ENCODE measurements at regions not wholly inside any gene's neighbourhood (a gene's known extent, or its start where the extent isn't known, plus 50 kb on each side); places are given as distances from the start of the nearest gene placed in this dataset.

GRCh38 chr3:67901681-67902080, 247.3 kb upstream of the SUCLG2 start:
- peak overlapping the region; percentile 64 for H2AFZ ChIP-seq (ENCODE audit: low read length)
- H3K4me3 ChIP-seq (ENCODE audit: low read depth, low read length, poor library complexity, severe bottlenecking) = no peak overlapping the region
- no peak overlapping the region for H3K4me2 ChIP-seq (ENCODE audit: low read length)
- peaks cover 11% of the 10 kb centered on the region for H3K36me3 ChIP-seq (ENCODE audit: insufficient read depth, low read length)
- H3K9me3 ChIP-seq (ENCODE audit: low read length) = no peaks in the 10 kb centered on the region; the same call in 1 of the 2 replicates
- ChIA-PET POLR2A (interaction anchor here (1.0 kb wide), 1 partner anchor 17 kb away, joined by 3 read pairs; no protein-coding TSS in a partner anchor), CTCF (ENCODE audit: unreplicated experiment) (no interaction called here)
- no peaks in the 10 kb centered on the region for H4K20me1 ChIP-seq (ENCODE audit: insufficient read depth, low read length)
- DNase-seq (ENCODE audit: low spot score) = peak; percentile 41
- H3K4me1 ChIP-seq (ENCODE audit: insufficient read depth, low read length, poor library complexity, severe bottlenecking) = peaks cover 62% of the 10 kb centered on the region
- intact Hi-C loops (cut with micrococcal nuclease; ENCODE audit: unreplicated experiment) = no loop called here
- no TSS peak for BruUV-seq (replicated peaks)
- TF ChIP-seq CTCF (conservative IDR thresholded peaks at IDR 0.05; ENCODE audit: low read length) (peak; percentile 84), EZH2phosphoT487 (IDR thresholded peaks at IDR 0.05; ENCODE audit: borderline replicate concordance, low read depth, low read length) (no peak)
- H3K9me2 ChIP-seq (ENCODE audit: insufficient read depth, low read length) = no peaks in the 10 kb centered on the region
- peak overlapping the region; percentile 22 for H3K27ac ChIP-seq (ENCODE audit: low read depth, low read length, poor library complexity, severe bottlenecking)
- no peaks in the 10 kb centered on the region for H3K79me2 ChIP-seq (ENCODE audit: insufficient read depth, low read depth, low read length)

- ChIA-PET POLR2A (interaction anchor here (0.7 to 1.3 kb wide), 4 partner anchors 8 to 230 kb away, joined by 3 to 7 read pairs (median 4); no protein-coding TSS in a partner anchor), CTCF (ENCODE audit: unreplicated experiment) (no interaction called here)
- Histone ChIP-seq H3K4me1 (ENCODE audit: insufficient read depth, low read length, poor library complexity, severe bottlenecking) (peaks cover 73% of the 10 kb centered on the region), H3K4me3 (ENCODE audit: low read depth, low read length, poor library complexity, severe bottlenecking) (peak overlapping the region; percentile 42), H3K27ac (ENCODE audit: low read depth, low read length, poor library complexity, severe bottlenecking) (peak overlapping the region; percentile 99), H3K9me3 (ENCODE audit: low read length) (peaks cover 14% of the 10 kb centered on the region; the same call in 1 of the 2 replicates), H3K36me3 (ENCODE audit: insufficient read depth, low read length) (peaks cover 25% of the 10 kb centered on the region), H3K9me2 (ENCODE audit: insufficient read depth, low read length) (no peaks in the 10 kb centered on the region), H4K20me1 (ENCODE audit: insufficient read depth, low read length) (no peaks in the 10 kb centered on the region), H2AFZ (ENCODE audit: low read length) (peak overlapping the region; percentile 81), H3K4me2 (ENCODE audit: low read length) (peak overlapping the region; percentile 71), H3K79me2 (ENCODE audit: insufficient read depth, low read depth, low read length) (no peaks in the 10 kb centered on the region)
- intact Hi-C loops (cut with micrococcal nuclease; ENCODE audit: unreplicated experiment) = loop anchor here (5.0 kb wide), 2 partner anchors 113 to 217 kb away; no protein-coding TSS in a partner anchor
- peak; percentile 61 for DNase-seq (ENCODE audit: low spot score)
- TF ChIP-seq CTCF (conservative IDR thresholded peaks at IDR 0.05; ENCODE audit: low read length) (0 out of 2 replicates have a peak, but pooled peaks have one; percentile 12), EZH2phosphoT487 (IDR thresholded peaks at IDR 0.05; ENCODE audit: borderline replicate concordance, low read depth, low read length) (no peak)
- BruUV-seq (replicated peaks) = no TSS peak
Observed at GRCh38 chr3:67898916-67899315, 244.5 kb upstream of the SUCLG2 start.
